ENCODE measurements at regions not wholly inside any gene's neighbourhood (a gene's known extent, or its start where the extent isn't known, plus 50 kb on each side); places are given as distances from the start of the nearest gene placed in this dataset.

- Mint-ChIP-seq H3K4me3 (ENCODE audit: unreplicated experiment) (no peak overlapping the region), H3K4me1 (ENCODE audit: unreplicated experiment) (peaks cover 9% of the 10 kb centered on the region), H3K27ac (ENCODE audit: unreplicated experiment) (no peak overlapping the region), H3K9me3 (ENCODE audit: unreplicated experiment) (peaks cover 6% of the 10 kb centered on the region), H3K36me3 (ENCODE audit: unreplicated experiment) (no peaks in the 10 kb centered on the region), H3K27me3 (ENCODE audit: unreplicated experiment) (no peaks in the 10 kb centered on the region)
- peak; percentile 57 for DNase-seq (ENCODE audit: extremely low spot score, unreplicated experiment)
- TF ChIP-seq CTCF (IDR thresholded peaks at IDR 0.05), result no peak
Measured at GRCh38 chr4:83213640-83214039, 71.0 kb downstream of the COQ2 start.

- no peak for TF ChIP-seq CTCF (IDR thresholded peaks at IDR 0.05)
- no peak overlapping the region for H3K27ac Mint-ChIP-seq (ENCODE audit: unreplicated experiment)
Measured at GRCh38 chr4:83212041-83212851, 72.4 kb downstream of the COQ2 start.

GRCh38 chr4:83209419-83209818 is 75.2 kb downstream of the COQ2 start:
- no peaks in the 10 kb centered on the region for H3K36me3 Mint-ChIP-seq (ENCODE audit: unreplicated experiment)
- TF ChIP-seq CTCF (IDR thresholded peaks at IDR 0.05), result no peak
- H3K4me1 Mint-ChIP-seq (ENCODE audit: unreplicated experiment), result peaks cover 11% of the 10 kb centered on the region
- no peak overlapping the region for H3K4me3 Mint-ChIP-seq (ENCODE audit: unreplicated experiment)
- peaks cover 10% of the 10 kb centered on the region for H3K9me3 Mint-ChIP-seq (ENCODE audit: unreplicated experiment)
- no peak for DNase-seq (ENCODE audit: extremely low spot score, unreplicated experiment)
- no peak overlapping the region for H3K27ac Mint-ChIP-seq (ENCODE audit: unreplicated experiment)
- H3K27me3 Mint-ChIP-seq (ENCODE audit: unreplicated experiment), result no peaks in the 10 kb centered on the region

More at GRCh38 chr4:83212041-83212851, 72.4 kb downstream of the COQ2 start:
- Mint-ChIP-seq H3K4me3 (ENCODE audit: unreplicated experiment) (no peak overlapping the region), H3K27me3 (ENCODE audit: unreplicated experiment) (no peaks in the 10 kb centered on the region), H3K36me3 (ENCODE audit: unreplicated experiment) (no peaks in the 10 kb centered on the region), H3K4me1 (ENCODE audit: unreplicated experiment) (peaks cover 11% of the 10 kb centered on the region), H3K9me3 (ENCODE audit: unreplicated experiment) (peaks cover 10% of the 10 kb centered on the region)
- peak; percentile 59 for DNase-seq (ENCODE audit: extremely low spot score, unreplicated experiment)

- no peak for DNase-seq (ENCODE audit: extremely low spot score, unreplicated experiment)
- no peaks in the 10 kb centered on the region for H3K36me3 Mint-ChIP-seq (ENCODE audit: unreplicated experiment)
- TF ChIP-seq CTCF (IDR thresholded peaks at IDR 0.05), result no peak
- H3K4me3 Mint-ChIP-seq (ENCODE audit: unreplicated experiment), result no peak overlapping the region
- peaks cover 11% of the 10 kb centered on the region for H3K4me1 Mint-ChIP-seq (ENCODE audit: unreplicated experiment)
- no peaks in the 10 kb centered on the region for H3K27me3 Mint-ChIP-seq (ENCODE audit: unreplicated experiment)
- no peak overlapping the region for H3K27ac Mint-ChIP-seq (ENCODE audit: unreplicated experiment)
- peaks cover 10% of the 10 kb centered on the region for H3K9me3 Mint-ChIP-seq (ENCODE audit: unreplicated experiment)
Measured at GRCh38 chr4:83208371-83209365, 75.9 kb downstream of the COQ2 start.
